ENCODE measurements at regions not wholly inside any gene's neighbourhood (a gene's known extent, or its start where the extent isn't known, plus 50 kb on each side); places are given as distances from the start of the nearest gene placed in this dataset.
"Not testable (repeated sequence)": the region's sequence is repeated elsewhere in the genome, so short reads cannot be mapped to it uniquely, and the experiment has no call there.

- DNase-seq: no peak
Measured at GRCh38 chr17:71427801-71428200, 693.0 kb upstream of the SOX9 start.

GRCh38 chr17:71428897-71429296 lies 691.9 kb upstream of the SOX9 start:
- DNase-seq: no peak

- no peak for DNase-seq
Measured at GRCh38 chr17:71430281-71430680, 690.5 kb upstream of the SOX9 start.

- DNase-seq: no peak
Measured at GRCh38 chr17:71431146-71431545, 689.7 kb upstream of the SOX9 start.

- DNase-seq: no peak
Measured at GRCh38 chr17:71432378-71433315, 688.2 kb upstream of the SOX9 start.

- DNase-seq: no peak
Measured at GRCh38 chr17:71434716-71435115, 686.1 kb upstream of the SOX9 start.

GRCh38 chr17:71436479-71436878 lies 684.3 kb upstream of the SOX9 start:
- no peak for DNase-seq

- no peak for DNase-seq
Measured at GRCh38 chr17:71437166-71437565, 683.7 kb upstream of the SOX9 start.

GRCh38 chr17:71438631-71439146 lies 682.1 kb upstream of the SOX9 start:
- no peak for DNase-seq

GRCh38 chr17:71440513-71440912 lies 680.3 kb upstream of the SOX9 start:
- DNase-seq: no peak

GRCh38 chr17:71441098-71441497 lies 679.7 kb upstream of the SOX9 start:
- DNase-seq: no peak

GRCh38 chr17:71444078-71444477 lies 676.7 kb upstream of the SOX9 start:
- DNase-seq: no peak

GRCh38 chr17:71446645-71447437 lies 674.0 kb upstream of the SOX9 start:
- no peak for DNase-seq

GRCh38 chr17:71447644-71448043 lies 673.2 kb upstream of the SOX9 start:
- no peak for DNase-seq

- DNase-seq: not testable (repeated sequence)
Measured at GRCh38 chr17:71450657-71451056, 670.2 kb upstream of the SOX9 start.

- no peak for DNase-seq
Measured at GRCh38 chr17:71453876-71454422, 666.9 kb upstream of the SOX9 start.

GRCh38 chr17:71455219-71455618 lies 665.6 kb upstream of the SOX9 start:
- DNase-seq: no peak

GRCh38 chr17:71458322-71458721 lies 662.5 kb upstream of the SOX9 start:
- DNase-seq: no peak

- no peak for DNase-seq
Measured at GRCh38 chr17:71460943-71461342, 659.9 kb upstream of the SOX9 start.

- no peak for DNase-seq
Measured at GRCh38 chr17:71461498-71462169, 659.2 kb upstream of the SOX9 start.

GRCh38 chr17:71464241-71464640 lies 656.6 kb upstream of the SOX9 start:
- DNase-seq: no peak

GRCh38 chr17:71464751-71465150 lies 656.1 kb upstream of the SOX9 start:
- no peak for DNase-seq

- no peak for DNase-seq
Measured at GRCh38 chr17:71467719-71468118, 653.1 kb upstream of the SOX9 start.
